Lung (tissue), 11 donors: ENCODE measurements at regions not wholly inside any gene's neighbourhood (a gene's known extent, or its start where the extent isn't known, plus 50 kb on each side); places are given as distances from the start of the nearest gene placed in this dataset.
A peak's percentile ranks its signal among the peaks of the same experiment; 100 is the strongest.

Experiments used
- ATAC-seq: fragments of 200-7000 bp; cut with Tn5 transposase; one replicate; pipeline ENCODE4 v1.9.1; 2020; ENCODE audit warnings: moderate number of reproducible peaks; ENCODE audit not compliant: insufficient read depth, low FRiP score
- DNase-seq, 3 donors: peaks; one replicate each; pipeline ENCODE4 v3.0.0-alpha.2; 2013 to 2017
- H3K27ac ChIP-seq, 2 donors: one replicate each; pipeline ENCODE4 v1.5.1; 2013; ENCODE audit warnings: mild to moderate bottlenecking in 2 of 2, moderate library complexity in 2 of 2, control low read depth in 1 of 2, inconsistent platforms in 1 of 2, low read depth in 1 of 2, low read length in 1 of 2
- H3K27me3 ChIP-seq, 3 donors: one replicate each; pipeline ENCODE4 v1.5.1; 2013; ENCODE audit warnings: low read length in 2 of 3; ENCODE audit not compliant: control insufficient read depth in 3 of 3, insufficient read depth in 3 of 3
- H3K36me3 ChIP-seq, 4 donors: one replicate each; pipeline ENCODE4 v1.5.1; 2013; ENCODE audit warnings: low read length in 4 of 4, mild to moderate bottlenecking in 1 of 4, moderate library complexity in 1 of 4; ENCODE audit not compliant: control insufficient read depth in 4 of 4, insufficient read depth in 4 of 4
- H3K4me1 ChIP-seq, 5 donors: one replicate each; pipeline ENCODE4 v1.5.1; 2013; ENCODE audit warnings: low read length in 5 of 5, mild to moderate bottlenecking in 2 of 5, moderate library complexity in 1 of 5; ENCODE audit not compliant: control insufficient read depth in 5 of 5, insufficient read depth in 5 of 5
- H3K4me3 ChIP-seq: one replicate; pipeline ENCODE4 v1.5.1; 2013; ENCODE audit warnings: mild to moderate bottlenecking, control low read depth, moderate library complexity
- H3K9ac ChIP-seq, 2 donors: one replicate each; pipeline ENCODE4 v1.5.1; 2013; ENCODE audit warnings: low read length in 2 of 2, control low read depth in 1 of 2; ENCODE audit not compliant: insufficient read depth in 1 of 2
- H3K9me3 ChIP-seq, 4 donors: one replicate each; pipeline ENCODE4 v1.5.1; 2013; ENCODE audit warnings: low read length in 3 of 4, mild to moderate bottlenecking in 1 of 4, moderate library complexity in 1 of 4; ENCODE audit not compliant: control insufficient read depth in 4 of 4, insufficient read depth in 3 of 4
- CTCF ChIP-seq: IDR thresholded peaks from 2 replicates; pipeline ENCODE4 v1.5.1; 2012; ENCODE audit warnings: mild to moderate bottlenecking; ENCODE audit errors: control extremely low read depth, extremely low read depth
- WGBS, 2 donors: extraction: QIAGEN DNeasy Blood & Tissue Kit; methylation state at CpG; one replicate each; pipeline ENCODE4 v1.1.7; 2013; 5-methylcytosine and 5-hydroxymethylcytosine counted together
- donor health status: control.
- donor health status: control.
- donor health status: Bipolar disorder and iron deficiency.
- donor health status: healthy.
- donor health status: DM: yes; HTN: yes; CAD: no.

GRCh38 chrX:9312922-9313867 is 151.7 kb upstream of the TBL1X start:
- Histone ChIP-seq H3K4me1 (peaks cover 0 to 1% (median 0%) of the 10 kb centered on the region in 5 donors), H3K4me3 (no peak overlapping the region), H3K9ac (no peak overlapping the region), H3K27me3 (peaks cover 0 to 10% (median 3%) of the 10 kb centered on the region in 3 donors), H3K27ac (no peak overlapping the region), H3K36me3 (no peaks in the 10 kb centered on the region), H3K9me3 (no peaks in the 10 kb centered on the region)
- 67 to 81% methylated on average over 12 of the region's 12 CpGs for WGBS, 2 donors
- DNase-seq (no peak), ATAC-seq (no peak)
- peak; percentile 48 for TF ChIP-seq CTCF

- DNase-seq (no peak), ATAC-seq (no peak)
- no peak for TF ChIP-seq CTCF
- Histone ChIP-seq H3K27ac (no peak overlapping the region), H3K4me1 (peaks cover 0 to 5% (median 0%) of the 10 kb centered on the region in 5 donors), H3K9ac (no peak overlapping the region), H3K9me3 (no peaks in the 10 kb centered on the region), H3K36me3 (no peaks in the 10 kb centered on the region), H3K4me3 (no peak overlapping the region), H3K27me3 (peaks cover 0 to 11% (median 0%) of the 10 kb centered on the region in 3 donors)
- WGBS, 2 donors: 87 to 90% methylated on average over 3 of the region's 3 CpGs
Measured at GRCh38 chrX:9315086-9315485, 149.8 kb upstream of the TBL1X start.

DNA sequence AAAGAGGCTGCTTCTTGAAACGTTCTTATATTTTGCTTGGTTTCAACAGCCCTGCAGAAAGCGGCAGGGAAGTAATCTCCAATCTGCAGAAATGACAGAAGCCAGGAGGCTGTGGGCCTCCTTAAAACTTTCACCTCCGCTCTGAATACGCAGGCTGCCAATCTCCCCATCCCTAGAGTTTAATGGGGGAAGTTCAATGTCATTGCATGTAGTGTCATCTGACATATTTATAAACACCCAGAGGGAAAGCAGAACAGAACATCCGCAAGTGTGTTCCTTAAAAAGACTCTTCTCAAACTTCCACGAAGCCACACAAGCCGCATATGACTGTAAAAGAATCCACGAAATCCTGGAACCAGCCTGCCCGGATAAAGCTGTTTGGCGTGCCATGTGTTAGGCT is 148.8 kb upstream of the TBL1X start:
- H3K4me1 ChIP-seq: peaks cover 0 to 7% (median 0%) of the 10 kb centered on the region in 5 donors
- H3K36me3 ChIP-seq: no peaks in the 10 kb centered on the region
- no peak overlapping the region for H3K27ac ChIP-seq
- H3K9ac ChIP-seq: no peak overlapping the region
- H3K9me3 ChIP-seq: no peaks in the 10 kb centered on the region
- peaks cover 0 to 11% (median under 1%) of the 10 kb centered on the region in 3 donors for H3K27me3 ChIP-seq
- WGBS, 2 donors: 55 to 69% methylated on average over 10 of the region's 10 CpGs
- ATAC-seq: no peak
- peak in 1 of 3 donors; percentile 52 for DNase-seq
- H3K4me3 ChIP-seq: no peak overlapping the region
- TF ChIP-seq CTCF: no peak
